ENCODE measurements at regions not wholly inside any gene's neighbourhood (a gene's known extent, or its start where the extent isn't known, plus 50 kb on each side); places are given as distances from the start of the nearest gene placed in this dataset.

GRCh38 chr11:134807997-134808396 is 396.0 kb upstream of the B3GAT1 start:
- Mint-ChIP-seq H3K27me3 (peaks cover 13% of the 10 kb centered on the region), H3K4me1 (no peaks in the 10 kb centered on the region), H3K9me3 (ENCODE audit: insufficient read depth) (no peaks in the 10 kb centered on the region), H3K4me3 (no peak overlapping the region), H3K27ac (no peak overlapping the region)
- Histone ChIP-seq H2AFZ (ENCODE audit: insufficient read depth, low read depth, low read length, poor library complexity, severe bottlenecking) (no peak overlapping the region), H3K27me3 (replicated peaks in 1 of 4; ENCODE audit: control extremely low read depth in 1 of 4, control insufficient read depth in 3 of 4, insufficient read depth in 4 of 4, low read length in 3 of 4) (no peaks in the 10 kb centered on the region), H3K79me2 (ENCODE audit: control insufficient read depth, insufficient read depth, low read length) (no peaks in the 10 kb centered on the region), H3K4me2 (replicated peaks; ENCODE audit: low read depth, low read length, poor library complexity, severe bottlenecking) (no peak overlapping the region), H3K9me3 (ENCODE audit: control extremely low read depth in 1 of 3, control insufficient read depth in 2 of 3, insufficient read depth in 1 of 3, low read length in 2 of 3) (no peaks in the 10 kb centered on the region), H3K9ac (ENCODE audit: low read length) (no peak overlapping the region), H3K4me3 (ENCODE audit: control extremely low read depth in 1 of 5, extremely low read depth in 1 of 5, insufficient read depth in 1 of 5, low read depth in 2 of 5, low read length in 4 of 5) (no peak overlapping the region), H3K4me1 (ENCODE audit: control insufficient read depth in 2 of 2, insufficient read depth in 2 of 2, low read length in 2 of 2) (no peaks in the 10 kb centered on the region), H3K27ac (ENCODE audit: low read length in 2 of 2) (no peak overlapping the region), H4K20me1 (ENCODE audit: control insufficient read depth, insufficient read depth, low read length, poor library complexity, severe bottlenecking) (no peaks in the 10 kb centered on the region), H3K36me3 (replicated peaks in 1 of 2; ENCODE audit: control extremely low read depth in 1 of 2, control insufficient read depth in 1 of 2, extremely low read depth in 1 of 2, insufficient read depth in 2 of 2, low read length in 1 of 2) (no peaks in the 10 kb centered on the region)
- CTCF ChIA-PET: no interaction called here
- DNase-seq (no peak), ATAC-seq (ENCODE audit: low read depth) (no peak)
- intact Hi-C loops (cut with micrococcal nuclease): no loop called here
- TF ChIP-seq CTCF (IDR thresholded peaks at IDR 0.05) (no peak), EZH2 (IDR thresholded peaks at IDR 0.05; ENCODE audit: borderline replicate concordance, insufficient read depth, low read depth, low read length, poor library complexity, severe bottlenecking) (no peak)
- POLR2A ChIA-PET: no interaction called here
- 80% methylated on average over 3 of the region's 4 CpGs for WGBS (ENCODE audit: insufficient coverage)

- Histone ChIP-seq H3K27ac (ENCODE audit: low read length in 2 of 2) (no peak overlapping the region), H3K27me3 (replicated peaks in 1 of 4; ENCODE audit: control extremely low read depth in 1 of 4, control insufficient read depth in 3 of 4, insufficient read depth in 4 of 4, low read length in 3 of 4) (no peaks in the 10 kb centered on the region), H3K9me3 (ENCODE audit: control extremely low read depth in 1 of 3, control insufficient read depth in 2 of 3, insufficient read depth in 1 of 3, low read length in 2 of 3) (peaks cover 0 to 3% (median 0%) of the 10 kb centered on the region in 3 donors), H3K79me2 (ENCODE audit: control insufficient read depth, insufficient read depth, low read length) (no peaks in the 10 kb centered on the region), H3K36me3 (replicated peaks in 1 of 2; ENCODE audit: control extremely low read depth in 1 of 2, control insufficient read depth in 1 of 2, extremely low read depth in 1 of 2, insufficient read depth in 2 of 2, low read length in 1 of 2) (no peaks in the 10 kb centered on the region), H4K20me1 (ENCODE audit: control insufficient read depth, insufficient read depth, low read length, poor library complexity, severe bottlenecking) (no peaks in the 10 kb centered on the region), H3K4me3 (ENCODE audit: control extremely low read depth in 1 of 5, extremely low read depth in 1 of 5, insufficient read depth in 1 of 5, low read depth in 2 of 5, low read length in 4 of 5) (no peak overlapping the region), H3K4me2 (replicated peaks; ENCODE audit: low read depth, low read length, poor library complexity, severe bottlenecking) (no peak overlapping the region), H3K4me1 (ENCODE audit: control insufficient read depth in 2 of 2, insufficient read depth in 2 of 2, low read length in 2 of 2) (no peaks in the 10 kb centered on the region), H3K9ac (ENCODE audit: low read length) (no peak overlapping the region), H2AFZ (ENCODE audit: insufficient read depth, low read depth, low read length, poor library complexity, severe bottlenecking) (no peak overlapping the region)
- Mint-ChIP-seq H3K4me1 (no peaks in the 10 kb centered on the region), H3K27ac (no peak overlapping the region), H3K9me3 (ENCODE audit: insufficient read depth) (no peaks in the 10 kb centered on the region), H3K4me3 (no peak overlapping the region), H3K27me3 (peaks cover 14% of the 10 kb centered on the region)
- intact Hi-C loops (cut with micrococcal nuclease): no loop called here
- ATAC-seq (ENCODE audit: low read depth): no peak
- no peak for DNase-seq
- POLR2A ChIA-PET: no interaction called here
- no CpG with 5 or more reads among the region's 3 CpGs for WGBS (ENCODE audit: insufficient coverage)
- TF ChIP-seq EZH2 (IDR thresholded peaks at IDR 0.05; ENCODE audit: borderline replicate concordance, insufficient read depth, low read depth, low read length, poor library complexity, severe bottlenecking) (no peak), CTCF (IDR thresholded peaks at IDR 0.05) (no peak)
- CTCF ChIA-PET: no interaction called here
Measured at GRCh38 chr11:134802598-134802997, 390.6 kb upstream of the B3GAT1 start.
